GM21423 (cell line): ENCODE measurements at regions not wholly inside any gene's neighbourhood (a gene's known extent, or its start where the extent isn't known, plus 50 kb on each side); places are given as distances from the start of the nearest gene placed in this dataset.

Experiments
- ATAC-seq: cut with Tn5 transposase; IDR thresholded peaks from one replicate; pipeline ENCODE4 v1.9.1; 2021; ENCODE audit warnings: mild to moderate bottlenecking, moderate library complexity; ENCODE audit not compliant: unreplicated experiment

DNA sequence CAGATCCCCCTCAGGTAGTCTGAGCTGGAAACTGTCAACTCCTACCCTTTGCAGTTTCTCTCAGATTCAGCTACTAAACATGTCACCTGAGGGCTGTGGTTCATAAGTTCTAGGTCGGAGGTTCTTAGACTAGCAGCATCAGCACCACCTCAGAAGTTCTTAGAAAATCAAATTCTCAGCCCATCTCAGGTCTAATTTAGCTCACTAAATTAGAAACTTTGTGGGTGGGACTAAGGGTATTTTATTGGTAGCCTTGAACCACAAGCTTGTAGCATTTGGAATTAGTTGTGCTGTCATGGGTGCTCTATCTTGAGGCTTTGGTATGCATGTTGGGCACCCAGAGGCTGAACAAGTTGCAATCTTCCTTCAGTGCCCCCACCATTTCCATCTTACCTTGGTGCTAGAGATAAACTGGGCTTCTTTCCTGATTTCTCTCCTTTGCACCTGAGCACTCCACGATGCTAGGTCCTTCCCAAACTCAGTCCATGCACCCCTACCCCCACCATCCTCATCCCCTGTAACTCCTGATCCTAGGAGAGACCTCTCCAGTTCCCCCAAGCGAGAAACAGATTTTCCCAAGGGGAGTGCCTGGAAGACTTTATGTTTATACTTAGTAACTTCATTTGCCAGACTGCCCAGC, 54.2 kb downstream of the S1PR1 start:
- no peak for ATAC-seq

DNA sequence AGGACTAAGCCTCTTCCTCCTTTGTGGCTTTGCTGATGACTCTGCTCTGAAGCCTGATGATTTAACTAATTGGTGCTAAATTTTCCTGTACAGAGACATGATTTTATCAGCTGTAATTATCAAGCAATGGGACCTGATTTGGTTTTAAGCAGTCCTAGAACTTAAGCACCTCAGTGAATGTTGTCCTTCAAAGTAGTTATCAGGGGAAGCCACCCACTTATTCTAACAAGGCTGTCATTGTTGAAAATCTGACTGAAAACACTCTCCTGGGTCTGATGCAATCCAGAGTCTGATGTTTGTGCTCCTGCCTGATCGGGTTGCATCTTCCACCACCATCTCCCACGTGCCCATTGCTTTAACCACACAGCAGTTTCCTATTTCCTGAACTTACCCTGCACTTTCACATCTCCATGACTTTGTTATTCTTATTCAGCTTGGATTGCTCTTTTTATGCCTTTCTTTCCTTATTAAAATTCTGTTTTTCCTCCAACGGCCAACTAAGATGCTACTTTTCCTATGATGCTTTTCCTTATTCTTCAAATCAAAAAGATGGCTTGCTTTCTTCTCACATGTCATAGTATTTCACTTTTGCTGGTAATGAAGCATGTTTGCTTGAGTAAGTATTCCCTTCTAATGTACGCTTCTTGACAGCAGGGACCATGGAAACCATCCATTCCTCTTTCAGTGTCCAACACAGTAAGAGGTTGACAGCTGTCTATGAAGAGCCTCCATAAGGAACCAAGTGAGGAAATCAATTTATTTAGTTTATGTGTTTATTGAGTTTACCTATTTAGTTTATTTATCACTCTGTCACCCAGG, 55.0 kb downstream of the S1PR1 start:
- ATAC-seq: no peak

DNA sequence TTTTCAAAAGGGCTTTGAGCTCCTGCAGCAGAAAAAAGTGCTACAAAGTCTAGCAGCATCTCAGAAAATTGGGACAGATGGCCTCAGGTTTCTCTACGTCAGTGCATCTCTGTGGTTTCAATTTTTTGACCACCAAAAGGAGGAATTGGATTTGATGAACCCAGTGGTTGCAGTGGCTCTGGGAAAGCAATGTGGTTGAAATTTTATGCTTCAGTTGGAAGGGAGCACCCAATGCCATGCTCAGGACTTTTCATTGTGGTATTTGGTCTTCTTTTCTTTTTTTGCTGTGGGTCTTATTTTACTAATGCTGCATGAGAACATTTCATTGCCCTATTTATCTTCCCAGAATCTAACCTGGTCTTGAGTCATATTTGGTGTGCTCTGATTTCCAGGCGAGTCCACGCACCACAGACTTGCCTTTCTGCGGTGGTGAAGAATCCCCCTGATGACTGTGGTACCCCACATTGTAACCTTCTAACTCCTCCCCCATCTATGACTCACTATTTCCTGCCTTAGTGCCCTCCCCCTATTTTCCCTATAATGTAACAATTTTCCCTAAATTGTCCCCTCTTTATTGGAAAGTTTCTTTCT, 56.7 kb downstream of the S1PR1 start:
- ATAC-seq: peak; percentile 60

DNA sequence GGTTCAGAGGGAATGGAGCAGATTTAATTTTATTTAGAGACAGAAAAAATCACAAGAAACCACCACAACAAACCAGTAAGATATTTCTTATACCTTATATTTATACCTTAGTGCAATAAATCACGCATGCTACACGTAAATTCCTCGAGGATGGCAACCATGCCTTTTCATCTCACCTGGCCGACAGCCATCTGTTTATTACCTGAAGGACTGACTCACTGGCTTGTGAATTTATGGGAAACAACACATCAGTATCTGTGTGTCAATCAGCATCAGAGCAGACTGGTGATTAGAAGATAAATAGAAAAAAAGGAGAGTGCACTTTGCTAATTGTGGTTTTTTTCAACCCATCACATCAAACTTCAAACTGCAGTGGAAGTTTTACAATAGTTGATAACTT, 58.4 kb downstream of the S1PR1 start:
- no peak for ATAC-seq

DNA sequence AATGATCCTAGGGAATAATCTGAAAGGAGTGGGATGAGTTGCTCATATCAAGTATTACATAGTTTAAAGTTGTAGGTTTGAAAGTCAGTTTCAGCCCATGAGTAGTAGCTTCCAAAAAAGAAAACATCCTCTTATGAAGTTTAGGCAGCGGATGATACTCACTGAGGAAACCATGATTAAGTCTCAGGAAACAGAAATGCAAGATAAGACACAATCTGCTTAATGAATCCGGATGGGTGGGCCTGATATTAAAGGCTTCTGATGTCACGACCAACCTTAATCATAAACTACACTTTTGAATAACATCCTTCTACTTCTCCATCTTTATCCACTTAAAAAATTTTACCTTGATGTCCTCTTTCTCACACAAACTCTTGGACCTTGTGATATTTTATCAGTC, 61.8 kb downstream of the S1PR1 start:
- no peak for ATAC-seq

DNA sequence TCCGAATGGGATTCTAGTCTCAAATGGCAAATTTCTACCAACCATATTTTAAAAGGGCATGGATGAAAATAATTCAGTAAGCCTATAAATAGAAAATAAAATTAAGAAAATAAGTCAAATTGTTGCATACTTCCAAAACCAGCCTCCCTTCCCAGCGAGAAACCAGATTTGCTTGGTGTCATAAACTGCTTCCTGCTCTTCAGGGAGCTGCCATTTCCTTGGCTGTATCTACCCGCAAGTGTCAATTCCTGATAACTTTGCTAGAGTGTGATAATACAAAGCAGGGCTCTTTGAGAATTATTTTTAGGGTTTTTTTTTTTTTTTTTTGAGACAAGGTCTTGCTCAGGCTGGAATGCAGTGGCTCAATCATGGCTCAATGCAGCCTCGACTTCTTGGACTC, 62.3 kb downstream of the S1PR1 start:
- no peak for ATAC-seq

DNA sequence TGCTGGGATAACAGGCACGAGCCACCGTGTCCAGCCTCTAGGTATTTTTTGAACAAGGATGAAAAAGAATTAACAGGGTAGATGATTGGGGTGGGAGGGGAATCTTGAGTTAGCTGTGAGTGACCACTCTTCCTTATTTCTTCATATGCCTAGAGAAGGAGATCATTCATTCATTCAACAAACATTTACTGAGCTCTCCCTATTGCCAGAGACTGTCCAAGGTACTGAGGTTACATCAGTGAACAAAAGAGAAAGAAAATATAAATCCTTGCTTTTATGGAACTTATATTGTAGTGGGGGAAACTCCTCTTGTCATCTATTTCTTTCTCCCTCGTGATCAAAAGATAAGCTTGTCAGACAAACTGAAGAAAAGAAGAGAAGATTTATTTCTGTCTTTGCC, 62.9 kb downstream of the S1PR1 start:
- ATAC-seq: no peak

DNA sequence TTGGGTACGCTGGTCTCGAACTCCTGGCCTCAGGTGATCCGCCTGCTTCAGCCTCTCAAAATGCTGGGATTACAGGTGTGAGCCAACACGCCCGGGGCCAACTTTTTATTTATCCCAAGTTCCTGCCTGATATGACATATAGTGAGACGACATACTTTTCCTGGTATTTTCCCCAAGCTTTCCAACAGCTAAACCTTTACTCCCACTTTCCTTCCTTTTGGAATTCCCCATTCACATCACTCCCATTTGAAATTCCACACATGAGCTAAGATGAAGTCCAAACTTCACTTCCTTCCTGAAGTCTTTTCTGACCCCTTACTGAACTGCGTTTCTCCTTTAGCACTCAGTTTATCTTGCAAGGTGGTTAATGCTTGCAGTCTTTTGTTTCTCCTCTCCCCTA, 64.1 kb downstream of the S1PR1 start:
- ATAC-seq: no peak

DNA sequence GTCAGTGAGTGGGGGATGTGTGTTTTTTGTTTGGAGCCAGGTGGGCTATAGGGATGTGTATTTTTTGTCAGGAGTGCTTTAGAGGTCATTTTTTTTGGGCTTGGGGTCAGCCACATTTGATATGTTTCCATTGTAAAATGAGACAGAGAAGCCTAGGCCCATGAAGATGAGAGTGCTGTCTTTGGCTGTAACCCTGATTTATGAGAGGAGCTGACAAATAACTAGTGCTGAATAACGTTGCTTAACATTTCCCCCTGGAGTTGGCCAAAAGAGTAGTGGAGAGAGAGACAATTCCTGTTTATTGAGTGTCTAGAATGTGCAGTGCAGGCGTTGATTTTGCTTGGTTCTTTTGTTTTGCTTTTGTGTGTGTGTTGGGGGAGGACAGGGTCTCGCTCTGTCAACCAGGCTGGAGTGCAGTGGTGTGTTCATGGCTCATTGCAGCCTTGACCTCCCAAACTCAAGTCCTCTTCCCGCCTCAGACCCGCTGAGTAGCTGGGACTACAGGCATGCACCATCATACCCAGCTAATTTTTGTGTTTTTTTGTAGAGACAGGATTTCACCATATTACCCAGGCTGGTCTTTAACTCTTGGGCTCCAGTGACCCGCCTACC, 64.7 kb downstream of the S1PR1 start:
- no peak for ATAC-seq

DNA sequence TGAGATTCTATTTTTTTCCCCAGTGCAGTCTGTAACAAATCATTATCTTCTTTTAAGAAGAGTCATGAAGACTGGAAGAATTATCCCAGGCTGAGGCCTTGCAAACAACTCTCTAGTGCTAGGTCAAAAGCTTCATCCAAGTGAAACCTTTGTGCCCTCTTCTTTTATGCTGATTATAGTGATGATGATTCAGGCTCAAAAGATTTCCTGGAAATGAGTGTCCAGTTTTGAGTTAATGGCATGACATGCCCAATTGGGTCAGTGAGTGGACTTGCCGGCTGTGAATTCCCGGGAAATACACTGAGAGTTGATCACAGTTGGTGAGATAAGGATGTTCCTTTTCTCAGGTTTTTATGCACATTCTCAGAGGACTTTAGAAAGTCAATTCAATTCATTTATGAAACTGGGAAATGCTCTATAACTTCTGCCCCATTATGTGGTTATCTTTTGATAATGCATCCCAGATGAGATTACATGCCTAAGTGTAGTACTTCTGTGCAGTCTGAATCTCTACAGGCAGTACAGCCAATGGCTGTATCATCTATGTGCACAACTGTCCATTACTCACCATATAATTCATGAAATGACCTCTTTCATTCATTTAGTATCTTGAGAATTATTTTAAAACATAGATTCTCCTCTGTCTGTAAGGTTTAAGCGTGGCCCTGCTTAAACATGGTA, 66.2 kb downstream of the S1PR1 start:
- no peak for ATAC-seq

DNA sequence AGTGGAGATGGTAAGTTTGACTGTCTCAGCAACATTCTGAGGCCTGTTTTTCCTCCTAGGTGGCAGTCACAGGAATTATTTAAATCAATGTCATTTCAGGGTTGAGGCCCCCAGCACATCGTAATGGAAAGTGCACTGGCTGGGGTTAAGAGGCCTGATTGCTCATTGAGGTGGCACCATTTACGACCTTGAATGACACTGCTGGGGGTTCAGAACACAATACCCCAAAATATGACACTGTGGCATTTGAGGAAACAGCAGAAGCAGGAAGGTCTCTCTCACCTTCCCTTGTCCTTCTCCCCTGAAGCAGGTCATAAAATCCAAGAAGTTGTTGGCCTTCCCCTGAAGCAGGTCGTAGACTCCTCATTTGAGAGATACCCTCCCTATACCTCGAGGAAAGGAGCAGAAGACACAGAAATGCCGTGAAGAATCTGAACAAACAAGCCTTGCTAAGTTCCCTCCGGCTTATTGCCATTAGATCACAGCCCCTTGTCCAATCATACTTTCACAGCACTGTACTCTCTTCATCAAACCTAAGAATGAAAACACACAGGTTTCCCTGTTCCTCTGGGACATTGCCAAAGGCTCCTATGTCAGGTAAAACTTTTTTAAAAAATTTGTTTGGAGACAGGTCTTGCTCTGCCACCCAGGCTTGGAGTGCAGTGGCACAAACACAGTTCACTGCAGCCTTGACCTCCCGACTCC, 71.3 kb downstream of the S1PR1 start:
- ATAC-seq: no peak

DNA sequence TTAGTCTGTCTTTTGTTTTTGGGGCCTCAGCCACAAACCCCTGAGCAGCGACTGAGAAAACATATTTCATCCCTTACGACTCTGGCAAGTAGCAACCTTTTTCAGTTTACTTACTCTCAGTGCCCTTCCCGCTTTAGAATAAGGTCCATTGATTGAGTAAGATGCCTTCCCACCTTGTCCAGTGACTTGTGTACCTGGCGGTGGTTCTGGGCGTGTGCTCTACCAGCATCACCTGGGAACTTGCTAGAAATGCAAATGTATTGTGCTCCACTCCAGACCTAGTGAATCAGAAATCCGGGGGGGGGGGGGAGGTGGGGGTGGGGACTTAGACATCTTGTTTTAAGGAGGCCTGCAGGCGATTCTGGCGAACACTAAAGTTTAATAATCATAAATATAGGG, 72.1 kb downstream of the S1PR1 start:
- peak; percentile 23 for ATAC-seq

DNA sequence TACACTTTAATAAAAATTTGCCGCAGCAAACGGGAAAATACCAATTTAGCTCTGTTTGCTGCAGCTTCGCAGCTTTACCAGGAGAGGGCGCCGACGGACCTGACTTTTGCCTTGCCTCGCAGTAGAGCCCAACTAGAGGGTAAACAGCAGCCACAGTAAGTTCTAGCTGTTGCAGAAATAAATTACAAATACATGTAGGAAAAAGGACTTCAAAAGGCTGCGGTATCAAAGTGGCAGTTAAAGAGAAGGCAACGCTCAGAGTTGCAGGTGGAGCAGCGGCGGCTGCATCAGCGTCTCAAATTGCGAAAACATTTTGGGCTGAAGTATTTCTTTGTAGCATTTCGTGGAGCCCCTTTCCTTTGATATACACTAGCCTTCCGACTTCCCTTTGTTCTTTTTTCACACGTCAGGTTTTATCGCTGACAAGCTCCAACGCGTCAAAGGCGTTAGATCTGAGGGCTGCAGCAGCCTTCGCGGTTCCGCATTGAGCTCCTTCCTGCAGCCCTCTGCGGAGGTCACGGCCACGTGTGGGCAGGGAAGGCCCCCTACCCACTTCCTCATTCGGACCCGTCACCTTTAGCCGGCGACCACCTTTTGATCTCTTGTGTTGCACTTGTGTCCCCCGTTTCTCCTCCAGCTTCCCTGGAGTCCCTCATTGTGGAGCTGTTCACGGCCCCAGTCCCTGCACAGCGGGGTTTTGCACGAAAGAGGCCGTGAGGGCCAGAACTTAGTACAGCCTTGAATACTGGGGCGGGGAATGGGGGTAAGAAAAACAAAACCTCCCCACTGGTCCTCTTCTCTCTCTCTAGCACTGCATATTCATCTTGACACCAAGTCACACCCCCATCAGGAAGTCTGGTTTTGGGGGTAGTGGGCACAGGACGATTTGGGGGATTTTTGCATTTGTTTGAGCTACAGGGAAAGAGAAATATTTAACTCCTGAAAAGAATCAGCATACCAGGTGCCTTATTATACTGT, 72.8 kb downstream of the S1PR1 start:
- peak; percentile 46 for ATAC-seq

DNA sequence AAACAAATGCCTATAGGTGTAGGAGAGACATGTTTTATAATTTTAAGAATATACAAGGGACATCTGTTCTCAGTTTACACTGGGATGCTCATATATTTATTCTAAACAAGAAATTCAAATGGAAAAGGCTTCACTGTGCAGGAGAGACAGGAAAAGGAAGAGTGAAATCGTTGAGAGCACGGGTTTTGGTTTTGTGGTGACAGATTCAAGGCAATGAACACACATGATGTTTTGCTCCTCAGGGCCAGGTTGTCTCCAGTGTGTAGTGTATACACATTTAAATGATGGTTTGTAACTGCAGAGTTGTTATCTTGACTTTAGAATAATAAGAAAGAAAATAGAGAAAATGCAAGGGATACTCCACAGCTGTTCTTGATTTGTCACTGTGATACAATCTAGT, 73.7 kb downstream of the S1PR1 start:
- no peak for ATAC-seq

DNA sequence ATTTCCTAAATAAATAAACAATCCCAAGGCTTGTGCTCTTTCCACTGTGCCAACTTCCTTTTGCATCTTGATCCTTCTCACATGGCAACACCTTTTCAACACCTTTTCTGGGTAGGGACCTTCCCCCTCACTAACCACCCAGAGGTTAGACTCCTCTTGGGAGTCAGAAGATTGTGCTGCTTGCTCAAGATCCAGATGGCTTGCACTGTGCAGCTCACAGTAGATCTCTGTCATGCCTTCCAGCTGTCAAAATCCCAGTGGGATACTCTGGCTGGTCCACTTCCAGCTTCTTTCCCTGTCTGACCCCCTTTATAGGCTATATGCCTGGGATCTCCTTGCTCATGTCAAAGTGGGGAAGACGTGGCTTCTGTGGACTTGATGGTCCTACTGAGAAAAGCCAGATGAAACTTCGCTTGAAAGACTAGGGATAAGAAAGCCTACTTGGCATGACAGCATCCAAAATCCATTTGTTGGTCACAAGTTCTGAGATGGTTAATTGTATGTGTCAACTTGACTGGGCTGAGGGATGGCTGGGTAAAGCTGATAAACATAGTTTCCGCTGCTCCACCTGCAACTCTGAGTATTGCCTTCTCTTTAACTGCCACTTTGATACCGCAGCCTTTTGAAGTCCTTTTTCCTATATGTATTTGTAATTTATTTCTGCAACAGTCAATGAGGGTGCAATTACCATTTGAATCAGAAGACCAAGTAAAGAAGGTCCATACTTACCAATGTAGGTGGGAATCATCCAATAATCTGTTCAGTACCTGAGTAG, 74.5 kb downstream of the S1PR1 start:
- ATAC-seq: no peak

DNA sequence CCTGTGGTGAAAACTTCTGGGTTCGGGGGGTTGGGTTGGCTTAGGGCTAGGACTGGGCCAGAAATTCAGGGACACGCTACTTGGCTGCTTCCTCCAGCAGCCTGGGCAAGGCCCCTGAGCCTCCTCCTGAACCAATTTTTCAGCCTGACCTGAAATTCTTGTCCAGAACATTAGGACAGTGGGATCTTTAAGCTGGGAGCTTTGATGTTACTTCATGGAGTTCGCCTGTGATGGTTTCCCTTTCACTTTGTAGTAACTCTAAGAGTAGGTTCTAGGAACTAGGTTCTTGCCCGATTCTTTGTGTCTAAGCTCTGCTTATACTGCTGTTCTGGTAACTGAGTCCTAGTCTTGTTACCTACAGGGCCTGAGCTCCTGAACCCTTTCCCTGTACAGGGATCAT, 75.3 kb downstream of the S1PR1 start:
- ATAC-seq: no peak

DNA sequence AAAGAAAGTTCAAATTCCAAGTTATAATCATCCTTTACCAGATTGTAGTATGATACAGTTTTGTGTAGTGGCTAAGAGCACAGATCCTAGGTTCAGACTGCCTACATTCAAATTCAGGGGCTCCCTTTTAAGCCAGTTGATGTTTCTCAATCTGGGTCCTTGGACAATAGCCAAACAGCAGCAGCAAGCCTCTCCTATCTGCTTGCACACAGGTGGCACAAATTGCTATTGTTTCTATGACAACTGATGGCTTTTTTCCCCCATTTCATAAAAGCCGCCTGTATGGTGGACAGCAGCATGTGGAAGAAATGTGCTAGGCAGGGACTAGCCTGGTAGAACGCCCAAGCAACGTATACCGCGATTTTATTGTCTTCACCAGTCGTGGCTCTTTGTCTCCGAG, 76.5 kb downstream of the S1PR1 start:
- no peak for ATAC-seq

DNA sequence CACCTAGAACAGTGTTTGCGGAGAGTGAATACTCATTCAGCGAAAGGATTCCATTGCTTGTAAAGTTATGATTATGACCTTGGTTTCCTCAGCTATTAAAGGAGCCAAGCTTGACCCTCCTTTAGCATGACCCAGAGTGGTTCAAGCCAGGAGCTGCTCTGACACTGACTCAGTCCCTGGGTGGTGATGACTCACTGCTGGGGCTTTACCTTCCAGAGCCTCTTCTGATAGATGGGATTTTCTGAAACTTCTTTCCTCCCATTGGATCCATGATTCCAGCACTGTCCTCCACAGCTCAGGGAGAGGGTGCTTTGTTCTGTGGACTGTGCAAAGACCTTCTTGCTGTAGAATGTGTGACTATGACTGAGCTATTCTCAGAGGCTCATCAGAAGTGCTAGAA, 77.4 kb downstream of the S1PR1 start:
- peak; percentile 41 for ATAC-seq

DNA sequence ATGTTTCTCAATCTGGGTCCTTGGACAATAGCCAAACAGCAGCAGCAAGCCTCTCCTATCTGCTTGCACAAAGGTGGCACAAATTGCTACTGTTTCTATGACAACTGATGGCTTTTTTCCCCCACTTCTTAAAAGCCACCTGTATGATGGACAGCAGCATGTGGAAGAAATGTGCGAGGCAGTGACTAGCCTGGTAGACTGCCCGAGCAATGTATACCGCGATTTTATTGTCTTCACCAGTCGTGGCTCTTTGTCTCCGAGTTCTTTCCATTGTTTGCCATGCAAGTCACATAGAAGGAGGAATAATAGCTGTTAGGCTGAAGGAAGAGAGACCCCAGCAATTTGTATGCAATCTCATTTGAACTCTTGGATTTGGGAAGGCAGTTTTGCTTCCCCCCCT, 79.4 kb downstream of the S1PR1 start:
- ATAC-seq: no peak
